ENCODE measurements at regions not wholly inside any gene's neighbourhood (a gene's known extent, or its start where the extent isn't known, plus 50 kb on each side); places are given as distances from the start of the nearest gene placed in this dataset.

- no peak overlapping the region for H3K27ac ChIP-seq (ENCODE audit: low read depth, low read length, severe bottlenecking)
- no peak overlapping the region for H3K4me3 ChIP-seq (ENCODE audit: extremely low read depth, insufficient read depth, low read length, poor library complexity, severe bottlenecking)
- H3K9me3 ChIP-seq (ENCODE audit: control insufficient read depth, low read length), result no peaks in the 10 kb centered on the region
- H3K36me3 ChIP-seq (ENCODE audit: control insufficient read depth, insufficient read depth, low read length), result no peaks in the 10 kb centered on the region
- 90 to 93% methylated on average over 3 to 4 of the region's 4 CpGs for WGBS, 2 experiments (ENCODE audit: insufficient coverage in 2 of 2)
- no peaks in the 10 kb centered on the region for H3K4me1 ChIP-seq (ENCODE audit: control insufficient read depth, insufficient read depth, low read length, poor library complexity, severe bottlenecking)
These were observed 162.3 kb downstream of the ICE1 start for GRCh38 chr5:5584751-5585150.

- Histone ChIP-seq H3K4me1 (ENCODE audit: control insufficient read depth, insufficient read depth, low read length, poor library complexity, severe bottlenecking) (no peaks in the 10 kb centered on the region), H3K36me3 (ENCODE audit: control insufficient read depth, insufficient read depth, low read length) (no peaks in the 10 kb centered on the region), H3K9me3 (ENCODE audit: control insufficient read depth, low read length) (no peaks in the 10 kb centered on the region), H3K4me3 (ENCODE audit: extremely low read depth, insufficient read depth, low read length, poor library complexity, severe bottlenecking) (no peak overlapping the region), H3K27ac (ENCODE audit: low read depth, low read length, severe bottlenecking) (no peak overlapping the region)
- WGBS, 2 experiments (ENCODE audit: insufficient coverage in 2 of 2), result 82% methylated on average over 1 to 2 of the region's 3 CpGs
These were observed 161.8 kb downstream of the ICE1 start for GRCh38 chr5:5584236-5584745.

- no peaks in the 10 kb centered on the region for H3K36me3 ChIP-seq (ENCODE audit: control insufficient read depth, insufficient read depth, low read length)
- no peaks in the 10 kb centered on the region for H3K9me3 ChIP-seq (ENCODE audit: control insufficient read depth, low read length)
- no peak overlapping the region for H3K27ac ChIP-seq (ENCODE audit: low read depth, low read length, severe bottlenecking)
- no peak overlapping the region for H3K4me3 ChIP-seq (ENCODE audit: extremely low read depth, insufficient read depth, low read length, poor library complexity, severe bottlenecking)
- 85 to 95% methylated on average over 5 of the region's 5 CpGs for WGBS, 2 experiments (ENCODE audit: insufficient coverage in 2 of 2)
- H3K4me1 ChIP-seq (ENCODE audit: control insufficient read depth, insufficient read depth, low read length, poor library complexity, severe bottlenecking), result no peaks in the 10 kb centered on the region
These were observed 161.4 kb downstream of the ICE1 start for GRCh38 chr5:5583832-5584231.

- whole genome bisulfite sequencing, 2 experiments (ENCODE audit: insufficient coverage in 2 of 2), result 92 to 96% methylated on average over 3 to 4 of the region's 5 CpGs
- Histone ChIP-seq H3K9me3 (ENCODE audit: control insufficient read depth, low read length) (no peaks in the 10 kb centered on the region), H3K27ac (ENCODE audit: low read depth, low read length, severe bottlenecking) (no peak overlapping the region), H3K36me3 (ENCODE audit: control insufficient read depth, insufficient read depth, low read length) (no peaks in the 10 kb centered on the region), H3K4me3 (ENCODE audit: extremely low read depth, insufficient read depth, low read length, poor library complexity, severe bottlenecking) (no peak overlapping the region), H3K4me1 (ENCODE audit: control insufficient read depth, insufficient read depth, low read length, poor library complexity, severe bottlenecking) (no peaks in the 10 kb centered on the region)
These were observed 160.7 kb downstream of the ICE1 start for GRCh38 chr5:5583023-5583765.

- Histone ChIP-seq H3K27ac (ENCODE audit: low read depth, low read length, severe bottlenecking) (no peak overlapping the region), H3K9me3 (ENCODE audit: control insufficient read depth, low read length) (no peaks in the 10 kb centered on the region), H3K4me3 (ENCODE audit: extremely low read depth, insufficient read depth, low read length, poor library complexity, severe bottlenecking) (no peak overlapping the region), H3K4me1 (ENCODE audit: control insufficient read depth, insufficient read depth, low read length, poor library complexity, severe bottlenecking) (no peaks in the 10 kb centered on the region), H3K36me3 (ENCODE audit: control insufficient read depth, insufficient read depth, low read length) (no peaks in the 10 kb centered on the region)
- WGBS, 2 experiments (ENCODE audit: insufficient coverage in 2 of 2), result 75 to 89% methylated on average over 2 to 3 of the region's 3 CpGs
These were observed 158.6 kb downstream of the ICE1 start for GRCh38 chr5:5581080-5581479.

- no peaks in the 10 kb centered on the region for H3K9me3 ChIP-seq (ENCODE audit: control insufficient read depth, low read length)
- WGBS, 2 experiments (ENCODE audit: insufficient coverage in 2 of 2), result 93% methylated on average over 6 of the region's 6 CpGs
- H3K27ac ChIP-seq (ENCODE audit: low read depth, low read length, severe bottlenecking), result no peak overlapping the region
- no peaks in the 10 kb centered on the region for H3K36me3 ChIP-seq (ENCODE audit: control insufficient read depth, insufficient read depth, low read length)
- no peaks in the 10 kb centered on the region for H3K4me1 ChIP-seq (ENCODE audit: control insufficient read depth, insufficient read depth, low read length, poor library complexity, severe bottlenecking)
- no peak overlapping the region for H3K4me3 ChIP-seq (ENCODE audit: extremely low read depth, insufficient read depth, low read length, poor library complexity, severe bottlenecking)
These were observed 154.3 kb downstream of the ICE1 start for GRCh38 chr5:5576744-5577143.

- WGBS, 2 experiments (ENCODE audit: insufficient coverage in 2 of 2), result 71 to 100% methylated on average over 1 to 2 of the region's 2 CpGs
- H3K9me3 ChIP-seq (ENCODE audit: control insufficient read depth, low read length), result no peaks in the 10 kb centered on the region
- H3K4me3 ChIP-seq (ENCODE audit: extremely low read depth, insufficient read depth, low read length, poor library complexity, severe bottlenecking), result no peak overlapping the region
- H3K4me1 ChIP-seq (ENCODE audit: control insufficient read depth, insufficient read depth, low read length, poor library complexity, severe bottlenecking), result no peaks in the 10 kb centered on the region
- no peak overlapping the region for H3K27ac ChIP-seq (ENCODE audit: low read depth, low read length, severe bottlenecking)
- no peaks in the 10 kb centered on the region for H3K36me3 ChIP-seq (ENCODE audit: control insufficient read depth, insufficient read depth, low read length)
These were observed 153.0 kb downstream of the ICE1 start for GRCh38 chr5:5575461-5575860.

- Histone ChIP-seq H3K27ac (ENCODE audit: low read depth, low read length, severe bottlenecking) (no peak overlapping the region), H3K36me3 (ENCODE audit: control insufficient read depth, insufficient read depth, low read length) (no peaks in the 10 kb centered on the region), H3K4me1 (ENCODE audit: control insufficient read depth, insufficient read depth, low read length, poor library complexity, severe bottlenecking) (no peaks in the 10 kb centered on the region), H3K9me3 (ENCODE audit: control insufficient read depth, low read length) (no peaks in the 10 kb centered on the region), H3K4me3 (ENCODE audit: extremely low read depth, insufficient read depth, low read length, poor library complexity, severe bottlenecking) (no peak overlapping the region)
- 88 to 94% methylated on average over 14 to 15 of the region's 15 CpGs for WGBS, 2 experiments (ENCODE audit: insufficient coverage in 2 of 2)
These were observed 151.4 kb downstream of the ICE1 start for GRCh38 chr5:5573798-5574380.

- Histone ChIP-seq H3K4me3 (ENCODE audit: extremely low read depth, insufficient read depth, low read length, poor library complexity, severe bottlenecking) (no peak overlapping the region), H3K4me1 (ENCODE audit: control insufficient read depth, insufficient read depth, low read length, poor library complexity, severe bottlenecking) (no peaks in the 10 kb centered on the region), H3K36me3 (ENCODE audit: control insufficient read depth, insufficient read depth, low read length) (no peaks in the 10 kb centered on the region), H3K27ac (ENCODE audit: low read depth, low read length, severe bottlenecking) (no peak overlapping the region), H3K9me3 (ENCODE audit: control insufficient read depth, low read length) (no peaks in the 10 kb centered on the region)
- WGBS, 2 experiments (ENCODE audit: insufficient coverage in 2 of 2), result 82 to 88% methylated on average over 12 to 20 of the region's 21 CpGs
These were observed 150.7 kb downstream of the ICE1 start for GRCh38 chr5:5572976-5573797.

- Histone ChIP-seq H3K4me3 (ENCODE audit: extremely low read depth, insufficient read depth, low read length, poor library complexity, severe bottlenecking) (no peak overlapping the region), H3K9me3 (ENCODE audit: control insufficient read depth, low read length) (no peaks in the 10 kb centered on the region), H3K27ac (ENCODE audit: low read depth, low read length, severe bottlenecking) (no peak overlapping the region), H3K36me3 (ENCODE audit: control insufficient read depth, insufficient read depth, low read length) (no peaks in the 10 kb centered on the region), H3K4me1 (ENCODE audit: control insufficient read depth, insufficient read depth, low read length, poor library complexity, severe bottlenecking) (no peaks in the 10 kb centered on the region)
- WGBS, 2 experiments (ENCODE audit: insufficient coverage in 2 of 2), result 81 to 82% methylated on average over 28 to 29 of the region's 29 CpGs
These were observed 149.8 kb downstream of the ICE1 start for GRCh38 chr5:5572010-5572865.

Measured in mesodermal cell (in vitro differentiated cells).